Neural crest cell (in vitro differentiated cells): ENCODE measurements at regions not wholly inside any gene's neighbourhood (a gene's known extent, or its start where the extent isn't known, plus 50 kb on each side); places are given as distances from the start of the nearest gene placed in this dataset.
"Not testable (repeated sequence)": the region's sequence is repeated elsewhere in the genome, so short reads cannot be mapped to it uniquely, and the experiment has no call there.

Source experiments
- DNase-seq: peaks from one replicate; pipeline ENCODE4 v3.0.0; 2021; ENCODE audit warnings: low read depth, mixed read lengths, low spot score
- H3K27ac Mint-ChIP-seq: one replicate; pipeline ENCODE4 v1.8.0; 2021; ENCODE audit warnings: mild to moderate bottlenecking, mixed read lengths; ENCODE audit not compliant: unreplicated experiment
- H3K27me3 Mint-ChIP-seq: 2 replicates; pipeline ENCODE4 v1.8.0; 2021; ENCODE audit warnings: low read depth, mild to moderate bottlenecking, mixed read lengths
- H3K36me3 Mint-ChIP-seq: 2 replicates; pipeline ENCODE4 v1.8.0; 2021; ENCODE audit warnings: low read depth, mild to moderate bottlenecking, mixed read lengths
- H3K4me1 Mint-ChIP-seq: 2 replicates; pipeline ENCODE4 v1.8.0; 2021; ENCODE audit warnings: mixed read lengths
- H3K4me3 Mint-ChIP-seq: one replicate; pipeline ENCODE4 v1.8.0; 2021; ENCODE audit warnings: mild to moderate bottlenecking, mixed read lengths
- H3K9me3 Mint-ChIP-seq: 2 replicates; pipeline ENCODE4 v1.8.0; 2021; ENCODE audit warnings: mixed read lengths
- TF ChIP-seq, protein P1 (sequence below): fragments of 200-600 bp; sonication (generic); conservative IDR thresholded peaks from 2 replicates; pipeline ENCODE4 v1.5.0; 2021; ENCODE audit warnings: antibody characterized with exemption, mild to moderate bottlenecking

DNA sequence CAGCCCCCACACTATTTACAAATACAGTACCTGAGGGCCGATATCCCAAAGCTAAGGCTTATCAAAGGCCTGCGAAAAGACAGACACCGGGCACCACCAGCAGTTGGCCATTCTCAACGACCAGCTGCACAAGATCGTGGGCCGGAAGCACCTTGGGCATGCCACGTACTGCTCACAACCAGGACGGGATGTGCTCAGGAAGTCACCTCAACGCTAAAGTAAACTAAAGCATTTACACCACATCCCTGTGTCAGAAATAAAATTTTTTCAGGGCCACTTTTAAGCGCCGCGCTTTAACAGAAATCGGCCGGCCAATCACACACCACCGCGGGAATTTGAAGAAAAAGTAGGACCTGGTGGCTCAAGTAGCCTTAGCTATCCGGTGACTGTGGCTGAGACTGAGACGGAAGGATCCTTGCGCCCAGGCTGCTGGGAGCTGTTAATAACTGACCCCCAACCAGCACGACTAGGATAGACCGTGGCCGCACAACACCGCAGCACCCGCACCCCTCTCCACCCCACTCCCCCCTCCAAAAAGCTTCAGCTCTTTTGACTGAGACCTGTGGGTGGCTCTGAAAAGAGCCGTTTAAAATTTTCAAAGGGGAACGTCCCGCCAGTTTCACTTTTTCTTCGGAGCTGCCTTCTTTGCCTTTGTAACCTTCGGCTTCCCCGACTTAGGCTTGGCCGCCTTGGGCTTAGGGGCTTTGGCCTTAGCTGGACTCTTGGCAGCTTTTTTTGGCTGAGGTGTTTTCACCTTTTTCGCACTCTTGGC lies 131.2 kb upstream of the BTN3A2 start:
- no peaks in the 10 kb centered on the region for H3K27me3 Mint-ChIP-seq
- TF ChIP-seq, protein P1, sequence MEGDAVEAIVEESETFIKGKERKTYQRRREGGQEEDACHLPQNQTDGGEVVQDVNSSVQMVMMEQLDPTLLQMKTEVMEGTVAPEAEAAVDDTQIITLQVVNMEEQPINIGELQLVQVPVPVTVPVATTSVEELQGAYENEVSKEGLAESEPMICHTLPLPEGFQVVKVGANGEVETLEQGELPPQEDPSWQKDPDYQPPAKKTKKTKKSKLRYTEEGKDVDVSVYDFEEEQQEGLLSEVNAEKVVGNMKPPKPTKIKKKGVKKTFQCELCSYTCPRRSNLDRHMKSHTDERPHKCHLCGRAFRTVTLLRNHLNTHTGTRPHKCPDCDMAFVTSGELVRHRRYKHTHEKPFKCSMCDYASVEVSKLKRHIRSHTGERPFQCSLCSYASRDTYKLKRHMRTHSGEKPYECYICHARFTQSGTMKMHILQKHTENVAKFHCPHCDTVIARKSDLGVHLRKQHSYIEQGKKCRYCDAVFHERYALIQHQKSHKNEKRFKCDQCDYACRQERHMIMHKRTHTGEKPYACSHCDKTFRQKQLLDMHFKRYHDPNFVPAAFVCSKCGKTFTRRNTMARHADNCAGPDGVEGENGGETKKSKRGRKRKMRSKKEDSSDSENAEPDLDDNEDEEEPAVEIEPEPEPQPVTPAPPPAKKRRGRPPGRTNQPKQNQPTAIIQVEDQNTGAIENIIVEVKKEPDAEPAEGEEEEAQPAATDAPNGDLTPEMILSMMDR, result no peak
- DNase-seq, result no peak
- H3K9me3 Mint-ChIP-seq, result no peaks in the 10 kb centered on the region
- H3K27ac Mint-ChIP-seq, result peak overlapping the region; percentile 36
- H3K4me1 Mint-ChIP-seq, result peaks cover 35% of the 10 kb centered on the region
- peak overlapping the region; percentile 90 for H3K4me3 Mint-ChIP-seq
- H3K36me3 Mint-ChIP-seq, result no peaks in the 10 kb centered on the region

DNA sequence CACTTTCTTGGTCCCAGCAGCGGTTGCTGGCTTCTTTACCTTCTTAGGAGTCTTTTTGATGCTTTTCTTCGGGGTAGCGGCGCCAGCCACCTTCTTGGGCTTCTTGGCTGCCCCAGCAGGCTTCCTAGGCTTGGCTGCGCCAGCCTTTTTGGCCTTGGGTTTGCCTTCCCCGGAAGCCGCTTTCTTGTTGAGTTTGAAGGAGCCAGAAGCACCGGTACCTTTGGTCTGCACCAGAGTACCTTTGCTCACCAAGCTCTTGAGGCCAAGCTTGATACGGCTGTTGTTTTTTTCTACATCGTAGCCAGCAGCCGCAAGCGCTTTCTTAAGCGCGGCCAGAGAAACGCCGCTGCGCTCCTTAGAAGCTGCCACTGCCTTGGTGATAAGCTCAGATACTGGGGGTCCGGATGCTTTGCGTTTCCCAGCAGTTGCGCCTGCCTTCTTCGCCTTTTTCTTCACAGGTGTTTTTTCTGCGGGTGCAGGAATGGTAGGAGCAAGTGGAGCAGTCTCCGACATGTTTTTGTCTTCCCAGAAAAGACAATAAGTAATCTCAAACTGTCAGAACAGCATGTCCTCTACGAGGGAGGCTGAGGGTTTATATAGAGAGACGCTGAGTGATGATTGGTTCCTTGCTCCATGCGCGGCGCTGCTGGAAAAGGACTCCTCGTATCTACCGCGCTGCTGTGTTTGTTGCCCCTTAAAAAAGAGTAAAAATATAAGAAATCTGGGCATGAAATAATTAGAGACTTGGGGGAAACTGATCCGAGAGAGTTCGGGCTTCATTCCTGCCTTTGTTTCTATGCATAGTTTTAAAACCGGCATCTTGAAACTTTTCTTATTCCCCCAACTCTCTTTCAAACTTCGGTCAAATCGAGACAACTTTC lies 130.3 kb upstream of the BTN3A2 start:
- peak; percentile 51 for DNase-seq
- no peaks in the 10 kb centered on the region for H3K36me3 Mint-ChIP-seq
- H3K4me3 Mint-ChIP-seq, result peak overlapping the region; percentile 90
- H3K27ac Mint-ChIP-seq, result peak overlapping the region; percentile 93
- TF ChIP-seq, protein P1, result no peak
- peaks cover 35% of the 10 kb centered on the region for H3K4me1 Mint-ChIP-seq
- no peaks in the 10 kb centered on the region for H3K27me3 Mint-ChIP-seq
- H3K9me3 Mint-ChIP-seq, result no peaks in the 10 kb centered on the region

DNA sequence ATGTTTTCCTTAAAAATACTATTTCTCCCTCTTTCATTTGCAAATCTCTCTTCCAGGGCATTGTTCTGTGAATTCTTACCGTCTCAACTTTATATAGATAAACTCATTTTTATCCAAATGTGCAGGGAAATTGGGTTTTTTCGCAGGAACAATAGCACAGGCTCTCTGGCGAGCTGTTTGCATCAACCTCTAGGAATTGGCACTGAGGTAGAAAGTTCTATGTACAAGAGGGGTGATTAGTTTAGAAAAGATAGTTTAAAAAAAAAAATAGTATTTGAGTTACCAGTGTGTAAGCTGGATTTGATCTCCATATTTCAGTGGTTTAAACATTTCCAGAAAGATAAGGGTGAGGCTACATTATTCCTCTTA lies 129.7 kb upstream of the BTN3A2 start:
- DNase-seq, result no peak
- Mint-ChIP-seq H3K27ac (peak overlapping the region; percentile 93), H3K4me1 (peaks cover 35% of the 10 kb centered on the region), H3K4me3 (peak overlapping the region; percentile 90), H3K9me3 (peaks cover under 1% of the 10 kb centered on the region), H3K27me3 (no peaks in the 10 kb centered on the region), H3K36me3 (no peaks in the 10 kb centered on the region)
- TF ChIP-seq, protein P1, result no peak

DNA sequence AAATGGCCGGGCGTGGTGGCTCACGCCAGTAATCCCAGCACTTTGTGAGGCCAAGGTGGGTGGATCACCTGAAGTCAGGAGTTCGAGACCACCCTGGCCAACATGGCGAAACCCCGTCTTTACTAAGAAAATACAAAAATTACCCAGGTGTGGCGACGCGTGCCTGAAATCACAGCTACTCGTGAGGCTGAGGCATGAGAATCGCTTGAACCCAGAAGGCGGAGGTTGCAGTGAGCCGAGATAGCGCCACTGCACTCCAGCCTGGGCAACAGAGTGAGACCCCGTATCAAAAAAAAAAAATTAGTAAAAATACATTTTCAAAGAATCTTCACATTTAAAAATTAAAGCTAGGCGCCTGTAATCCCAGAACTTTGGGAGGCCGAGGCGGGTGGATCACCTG lies 125.6 kb upstream of the BTN3A2 start:
- not testable (repeated sequence) for H3K4me3 Mint-ChIP-seq, H3K9me3 Mint-ChIP-seq, H3K36me3 Mint-ChIP-seq, DNase-seq, H3K27me3 Mint-ChIP-seq
- Mint-ChIP-seq H3K4me1 (peaks cover 20% of the 10 kb centered on the region), H3K27ac (peak overlapping the region; percentile 71)

DNA sequence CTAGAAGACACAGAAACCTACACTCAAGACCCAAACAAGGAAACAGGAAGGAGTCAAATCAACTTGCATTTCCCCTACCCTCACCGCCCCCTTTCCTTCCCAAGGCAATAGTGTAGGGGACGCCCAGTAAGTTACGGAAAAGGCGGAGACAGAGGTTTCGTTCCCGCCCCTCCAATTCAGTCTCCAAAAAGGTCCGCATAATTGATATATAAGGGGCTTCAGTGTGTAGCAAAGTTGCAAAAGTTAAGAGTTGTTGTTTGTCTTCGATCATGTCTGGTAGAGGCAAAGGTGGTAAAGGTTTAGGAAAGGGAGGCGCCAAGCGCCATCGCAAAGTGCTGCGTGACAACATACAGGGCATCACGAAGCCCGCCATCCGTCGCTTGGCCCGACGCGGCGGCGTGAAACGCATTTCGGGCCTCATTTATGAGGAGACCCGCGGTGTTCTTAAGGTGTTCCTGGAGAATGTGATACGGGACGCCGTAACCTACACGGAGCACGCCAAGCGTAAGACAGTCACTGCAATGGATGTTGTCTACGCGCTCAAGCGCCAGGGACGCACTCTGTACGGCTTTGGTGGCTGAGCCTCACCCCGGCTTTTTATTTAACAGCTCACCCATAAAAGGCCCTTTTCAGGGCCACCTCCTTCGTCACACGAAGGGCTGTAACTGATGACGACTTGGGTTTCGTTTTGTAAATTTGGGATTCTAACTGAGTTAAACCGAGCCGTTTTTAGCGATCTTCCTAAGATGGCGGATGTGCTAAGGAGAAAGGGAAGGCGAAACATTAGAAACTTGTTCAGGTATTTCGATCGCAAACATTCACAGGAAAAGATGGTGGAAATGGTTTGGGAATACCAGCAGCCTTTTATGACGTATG lies 124.6 kb upstream of the BTN3A2 start:
- Mint-ChIP-seq H3K4me3 (no peak overlapping the region), H3K36me3 (peaks cover 5% of the 10 kb centered on the region), H3K4me1 (peaks cover 11% of the 10 kb centered on the region), H3K9me3 (peaks cover 6% of the 10 kb centered on the region), H3K27me3 (no peaks in the 10 kb centered on the region), H3K27ac (no peak overlapping the region)
- DNase-seq, result no peak
- TF ChIP-seq, protein P1, result no peak
